ENCODE measurements at regions not wholly inside any gene's neighbourhood (a gene's known extent, or its start where the extent isn't known, plus 50 kb on each side); places are given as distances from the start of the nearest gene placed in this dataset.
"Not testable (repeated sequence)": the region's sequence is repeated elsewhere in the genome, so short reads cannot be mapped to it uniquely, and the experiment has no call there.

DNA sequence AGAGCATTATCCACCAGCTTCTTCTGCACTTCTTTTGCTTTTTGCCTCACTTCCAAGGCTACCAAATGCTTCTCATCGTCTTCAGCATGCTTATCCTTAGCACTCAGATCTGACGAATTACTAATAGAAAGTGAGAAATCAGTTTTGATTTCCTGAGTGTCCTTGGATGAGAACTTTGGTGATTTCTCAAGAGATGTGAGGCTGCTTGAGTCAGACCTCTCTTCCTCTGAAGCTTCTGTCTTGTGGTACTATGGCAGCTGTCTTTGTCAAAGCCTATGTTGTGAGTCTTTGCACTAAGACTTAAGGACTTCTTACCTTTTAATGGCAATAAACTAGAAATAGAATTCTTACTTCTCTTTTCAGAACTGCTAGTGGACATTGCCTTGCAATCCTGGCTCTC is 169.9 kb downstream of the CPE start:
- peak overlapping the region in 4 of 8 donors; percentile 3 to 57 (median 6) for H3K4me3 Mint-ChIP-seq
- Histone ChIP-seq H3K9me3 (ENCODE audit: control insufficient read depth in 1 of 2, low read length in 2 of 2) (no peaks in the 10 kb centered on the region), H3K27me3 (ENCODE audit: insufficient read depth, low read length) (no peaks in the 10 kb centered on the region), H3K4me1 (ENCODE audit: insufficient read depth, low read length) (no peaks in the 10 kb centered on the region), H3K4me3 (ENCODE audit: low read length in 2 of 2) (no peak overlapping the region), H3K36me3 (ENCODE audit: insufficient read depth, low read length) (no peaks in the 10 kb centered on the region), H3K27ac (ENCODE audit: low read depth, low read length) (no peak overlapping the region)
- no peaks in the 10 kb centered on the region for H3K9me3 Mint-ChIP-seq
- peaks cover 17 to 22% (median 19%) of the 10 kb centered on the region in 4 donors for H3K4me1 Mint-ChIP-seq
- ChIA-PET CTCF (ENCODE audit: partially characterized antibody) (interaction anchor here (0.9 kb wide), 1 partner anchor 14 kb away, joined by 3 read pairs; no protein-coding TSS in a partner anchor), POLR2A (ENCODE audit: partially characterized antibody) (no interaction called here)
- H3K27me3 Mint-ChIP-seq, result peaks cover 0 to 3% of the 10 kb centered on the region in 2 donors
- no peaks in the 10 kb centered on the region for H3K36me3 Mint-ChIP-seq
- intact Hi-C loops (cut with micrococcal nuclease), result no loop called here
- no peak overlapping the region for H3K27ac Mint-ChIP-seq
- no peak for DNase-seq

DNA sequence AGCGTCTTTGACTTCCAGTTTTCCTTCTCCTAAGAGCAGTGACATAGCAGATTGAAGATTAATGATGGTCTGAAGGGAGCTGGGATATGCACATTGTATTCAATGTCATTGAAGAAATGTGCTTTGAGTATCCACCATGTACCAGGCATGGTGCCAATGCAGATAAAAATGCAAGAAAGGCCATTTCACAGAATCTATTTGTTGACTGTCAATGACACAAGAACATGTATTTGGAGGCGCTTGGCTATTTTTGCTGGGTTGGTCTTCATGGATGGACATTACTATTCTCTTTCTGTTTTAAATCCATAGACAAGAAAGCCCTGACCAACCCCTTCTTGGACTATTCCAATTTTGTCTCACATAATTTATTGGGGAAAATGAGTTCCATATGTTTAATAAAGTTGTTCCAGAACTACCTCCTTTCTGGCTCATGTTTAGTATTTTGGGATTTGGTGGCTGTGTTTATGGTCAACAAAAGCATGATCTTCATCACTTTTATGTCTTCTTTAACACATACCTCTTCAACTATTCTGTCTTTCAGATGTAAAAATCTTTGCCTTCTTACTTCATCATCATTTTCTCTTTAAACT is 174.5 kb downstream of the CPE start:
- no peaks in the 10 kb centered on the region for H3K4me1 ChIP-seq (ENCODE audit: insufficient read depth, low read length)
- ChIA-PET CTCF (ENCODE audit: partially characterized antibody) (no interaction called here), POLR2A (ENCODE audit: partially characterized antibody) (no interaction called here)
- no peak overlapping the region for H3K4me3 ChIP-seq (ENCODE audit: low read length in 2 of 2)
- no peaks in the 10 kb centered on the region for H3K27me3 ChIP-seq (ENCODE audit: insufficient read depth, low read length)
- Mint-ChIP-seq H3K4me3 (no peak overlapping the region), H3K27me3 (no peaks in the 10 kb centered on the region), H3K36me3 (no peaks in the 10 kb centered on the region), H3K4me1 (peaks cover 4 to 6% (median 5%) of the 10 kb centered on the region in 4 donors), H3K9me3 (no peaks in the 10 kb centered on the region), H3K27ac (no peak overlapping the region)
- DNase-seq, result no peak
- H3K27ac ChIP-seq (ENCODE audit: low read depth, low read length), result no peak overlapping the region
- H3K36me3 ChIP-seq (ENCODE audit: insufficient read depth, low read length), result no peaks in the 10 kb centered on the region
- no peaks in the 10 kb centered on the region for H3K9me3 ChIP-seq (ENCODE audit: control insufficient read depth in 1 of 2, low read length in 2 of 2)
- intact Hi-C loops (cut with micrococcal nuclease), result no loop called here

- Mint-ChIP-seq H3K27ac (no peak overlapping the region), H3K4me3 (no peak overlapping the region), H3K9me3 (peaks cover 0 to 3% (median 0%) of the 10 kb centered on the region in 8 donors), H3K4me1 (no peaks in the 10 kb centered on the region), H3K36me3 (no peaks in the 10 kb centered on the region), H3K27me3 (no peaks in the 10 kb centered on the region)
- H3K4me1 ChIP-seq (ENCODE audit: insufficient read depth, low read length), result no peaks in the 10 kb centered on the region
- H3K27ac ChIP-seq (ENCODE audit: low read depth, low read length), result no peak overlapping the region
- no peak overlapping the region for H3K4me3 ChIP-seq (ENCODE audit: low read length in 2 of 2)
- ChIA-PET CTCF (ENCODE audit: partially characterized antibody) (no interaction called here), POLR2A (ENCODE audit: partially characterized antibody) (no interaction called here)
- no peak for DNase-seq
- H3K36me3 ChIP-seq (ENCODE audit: insufficient read depth, low read length), result no peaks in the 10 kb centered on the region
- H3K9me3 ChIP-seq (ENCODE audit: control insufficient read depth in 1 of 2, low read length in 2 of 2), result no peaks in the 10 kb centered on the region
- intact Hi-C loops (cut with micrococcal nuclease), result no loop called here
- H3K27me3 ChIP-seq (ENCODE audit: insufficient read depth, low read length), result no peaks in the 10 kb centered on the region
These were observed 176.5 kb downstream of the CPE start for GRCh38 chr4:165555302-165555701.

GRCh38 chr4:165556383-165556782 is 177.6 kb downstream of the CPE start:
- Mint-ChIP-seq H3K27ac (no peak overlapping the region), H3K4me1 (no peaks in the 10 kb centered on the region), H3K9me3 (peaks cover 0 to 3% (median 0%) of the 10 kb centered on the region in 8 donors), H3K36me3 (no peaks in the 10 kb centered on the region), H3K27me3 (no peaks in the 10 kb centered on the region), H3K4me3 (no peak overlapping the region)
- Histone ChIP-seq H3K4me3 (ENCODE audit: low read length in 2 of 2) (no peak overlapping the region), H3K27ac (ENCODE audit: low read depth, low read length) (no peak overlapping the region), H3K4me1 (ENCODE audit: insufficient read depth, low read length) (no peaks in the 10 kb centered on the region), H3K36me3 (ENCODE audit: insufficient read depth, low read length) (no peaks in the 10 kb centered on the region), H3K9me3 (ENCODE audit: control insufficient read depth in 1 of 2, low read length in 2 of 2) (no peaks in the 10 kb centered on the region), H3K27me3 (ENCODE audit: insufficient read depth, low read length) (no peaks in the 10 kb centered on the region)
- POLR2A ChIA-PET (ENCODE audit: partially characterized antibody), result no interaction called here
- CTCF ChIA-PET (ENCODE audit: partially characterized antibody), result no interaction called here
- no peak for DNase-seq
- intact Hi-C loops (cut with micrococcal nuclease), result no loop called here

- intact Hi-C loops (cut with micrococcal nuclease), result no loop called here
- ChIA-PET POLR2A (ENCODE audit: partially characterized antibody) (no interaction called here), CTCF (ENCODE audit: partially characterized antibody) (no interaction called here)
- Histone ChIP-seq H3K36me3 (ENCODE audit: insufficient read depth, low read length) (no peaks in the 10 kb centered on the region), H3K27ac (ENCODE audit: low read depth, low read length) (no peak overlapping the region), H3K4me3 (ENCODE audit: low read length in 2 of 2) (no peak overlapping the region), H3K27me3 (ENCODE audit: insufficient read depth, low read length) (peaks cover 4% of the 10 kb centered on the region), H3K9me3 (ENCODE audit: control insufficient read depth in 1 of 2, low read length in 2 of 2) (no peaks in the 10 kb centered on the region), H3K4me1 (ENCODE audit: insufficient read depth, low read length) (no peaks in the 10 kb centered on the region)
- no peak overlapping the region for H3K27ac Mint-ChIP-seq
- H3K4me3 Mint-ChIP-seq, result no peak overlapping the region
- no peaks in the 10 kb centered on the region for H3K36me3 Mint-ChIP-seq
- DNase-seq, result no peak
- no peaks in the 10 kb centered on the region for H3K4me1 Mint-ChIP-seq
- peaks cover 1 to 5% of the 10 kb centered on the region in 2 donors for H3K27me3 Mint-ChIP-seq
- peaks cover 0 to 4% (median under 1%) of the 10 kb centered on the region in 8 donors for H3K9me3 Mint-ChIP-seq
These were observed 182.1 kb downstream of the CPE start for GRCh38 chr4:165560941-165561340.

DNA sequence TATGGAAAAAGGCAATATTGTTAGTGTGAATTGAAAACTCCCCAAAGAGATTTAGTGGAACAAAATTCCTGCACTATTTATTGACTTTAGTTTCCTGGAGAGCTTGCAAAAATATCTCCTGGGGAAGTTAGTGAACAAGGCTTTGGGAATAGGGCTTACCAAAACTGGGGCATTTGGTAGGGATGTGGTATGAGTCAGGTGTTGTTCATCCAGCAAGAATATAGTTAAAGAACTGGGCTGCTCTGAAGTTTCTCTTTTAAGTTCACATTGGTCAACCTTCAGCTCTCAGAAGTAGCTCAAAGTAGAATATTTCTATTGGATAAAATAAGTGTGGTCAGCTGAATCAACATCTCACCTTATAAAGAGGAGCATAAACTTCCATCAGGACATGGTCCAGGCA is 185.0 kb downstream of the CPE start:
- peaks cover 4% of the 10 kb centered on the region for H3K27me3 ChIP-seq (ENCODE audit: insufficient read depth, low read length)
- intact Hi-C loops (cut with micrococcal nuclease), result no loop called here
- no peak overlapping the region for H3K4me3 ChIP-seq (ENCODE audit: low read length in 2 of 2)
- DNase-seq, result no peak
- no peak overlapping the region for H3K27ac ChIP-seq (ENCODE audit: low read depth, low read length)
- no peaks in the 10 kb centered on the region for H3K4me1 Mint-ChIP-seq
- peaks cover 1 to 12% of the 10 kb centered on the region in 2 donors for H3K27me3 Mint-ChIP-seq
- CTCF ChIA-PET (ENCODE audit: partially characterized antibody), result no interaction called here
- H3K9me3 Mint-ChIP-seq, result peaks cover 0 to 5% (median under 1%) of the 10 kb centered on the region in 8 donors
- H3K4me3 Mint-ChIP-seq, result no peak overlapping the region
- H3K4me1 ChIP-seq (ENCODE audit: insufficient read depth, low read length), result no peaks in the 10 kb centered on the region
- POLR2A ChIA-PET (ENCODE audit: partially characterized antibody), result no interaction called here
- H3K27ac Mint-ChIP-seq, result no peak overlapping the region
- no peaks in the 10 kb centered on the region for H3K36me3 Mint-ChIP-seq
- no peaks in the 10 kb centered on the region for H3K36me3 ChIP-seq (ENCODE audit: insufficient read depth, low read length)
- no peaks in the 10 kb centered on the region for H3K9me3 ChIP-seq (ENCODE audit: control insufficient read depth in 1 of 2, low read length in 2 of 2)

GRCh38 chr4:165569031-165569430 is 190.2 kb downstream of the CPE start:
- CTCF ChIA-PET (ENCODE audit: partially characterized antibody), result no interaction called here
- intact Hi-C loops (cut with micrococcal nuclease), result no loop called here
- Mint-ChIP-seq H3K4me3 (no peak overlapping the region), H3K36me3 (no peaks in the 10 kb centered on the region), H3K27me3 (peaks cover 1 to 12% of the 10 kb centered on the region in 2 donors), H3K27ac (no peak overlapping the region), H3K4me1 (peaks cover 0 to 8% (median 0%) of the 10 kb centered on the region in 4 donors), H3K9me3 (peaks cover 0 to 5% (median under 1%) of the 10 kb centered on the region in 8 donors)
- Histone ChIP-seq H3K36me3 (ENCODE audit: insufficient read depth, low read length) (no peaks in the 10 kb centered on the region), H3K27ac (ENCODE audit: low read depth, low read length) (no peak overlapping the region), H3K27me3 (ENCODE audit: insufficient read depth, low read length) (peaks cover 3% of the 10 kb centered on the region), H3K4me3 (ENCODE audit: low read length in 2 of 2) (no peak overlapping the region), H3K9me3 (ENCODE audit: control insufficient read depth in 1 of 2, low read length in 2 of 2) (no peaks in the 10 kb centered on the region), H3K4me1 (ENCODE audit: insufficient read depth, low read length) (no peaks in the 10 kb centered on the region)
- POLR2A ChIA-PET (ENCODE audit: partially characterized antibody), result no interaction called here
- no peak for DNase-seq

- intact Hi-C loops (cut with micrococcal nuclease); H3K36me3 ChIP-seq (ENCODE audit: insufficient read depth, low read length); CTCF ChIA-PET (ENCODE audit: partially characterized antibody); H3K9me3 ChIP-seq (ENCODE audit: control insufficient read depth in 1 of 2, low read length in 2 of 2); H3K27me3 ChIP-seq (ENCODE audit: insufficient read depth, low read length); H3K36me3 Mint-ChIP-seq; H3K27me3 Mint-ChIP-seq; POLR2A ChIA-PET (ENCODE audit: partially characterized antibody); H3K9me3 Mint-ChIP-seq; H3K27ac Mint-ChIP-seq; H3K27ac ChIP-seq (ENCODE audit: low read depth, low read length); H3K4me3 Mint-ChIP-seq; H3K4me1 ChIP-seq (ENCODE audit: insufficient read depth, low read length); DNase-seq; H3K4me3 ChIP-seq (ENCODE audit: low read length in 2 of 2): not testable (repeated sequence)
- H3K4me1 Mint-ChIP-seq, result peaks cover 0 to 10% (median under 1%) of the 10 kb centered on the region in 4 donors
These were observed 192.7 kb downstream of the CPE start for GRCh38 chr4:165571476-165571875.

Data from CD4-positive, alpha-beta memory T cell (primary cell).